Neural cell (in vitro differentiated cells): ENCODE measurements at regions not wholly inside any gene's neighbourhood (a gene's known extent, or its start where the extent isn't known, plus 50 kb on each side); places are given as distances from the start of the nearest gene placed in this dataset.

ENCODE experiments used
- H2AFZ ChIP-seq: fragments of 200-600, 300-800 bp; sonication (generic), shearing (Covaris generic); 2 replicates; pipeline ENCODE4 v1.6.0; 2014; ENCODE audit warnings: low read depth, mild to moderate bottlenecking, antibody characterized with exemption, low read length, moderate library complexity
- H3F3A ChIP-seq: fragments of 200-600 bp; shearing (Covaris generic); 2 replicates; pipeline ENCODE4 v1.6.1; 2016; ENCODE audit warnings: mild to moderate bottlenecking, moderate library complexity, mixed read lengths, antibody characterized with exemption, low read length; ENCODE audit not compliant: insufficient read depth, poor library complexity, severe bottlenecking
- H3K27ac ChIP-seq: fragments of 200-600, 300-800 bp; sonication (generic), shearing (Covaris generic); 2 replicates; pipeline ENCODE4 v1.5.1; 2014; ENCODE audit warnings: mild to moderate bottlenecking, low read length, moderate library complexity
- H3K27me3 ChIP-seq: fragments of 300-800, 200-600 bp; sonication (generic), shearing (Covaris generic); 2 replicates; pipeline ENCODE4 v1.6.0; 2014; ENCODE audit warnings: mild to moderate bottlenecking, low read depth, low read length, moderate library complexity; ENCODE audit not compliant: insufficient read depth
- H3K36me3 ChIP-seq: fragments of 300-800, 200-600 bp; sonication (generic), shearing (Covaris generic); 2 replicates; pipeline ENCODE4 v1.5.1; 2014; ENCODE audit warnings: mild to moderate bottlenecking, antibody characterized with exemption, low read length, moderate library complexity; ENCODE audit not compliant: insufficient read depth
- H3K4me2 ChIP-seq: fragments of 300-800, 200-600 bp; sonication (generic), shearing (Covaris generic); 2 replicates; pipeline ENCODE4 v1.6.0; 2014; ENCODE audit warnings: mild to moderate bottlenecking, low read length
- H3K4me3 ChIP-seq: fragments of 300-800, 200-600 bp; sonication (generic), shearing (Covaris generic); 2 replicates; pipeline ENCODE4 v1.5.1; 2014; ENCODE audit warnings: mild to moderate bottlenecking, low read length, moderate library complexity
- H3K79me2 ChIP-seq: fragments of 200-600 bp; shearing (Covaris generic); replicated peaks from 2 replicates; pipeline ENCODE4 v1.6.0; 2014; ENCODE audit warnings: mild to moderate bottlenecking, low read length, moderate library complexity; ENCODE audit not compliant: insufficient read depth
- H3K9ac ChIP-seq: fragments of 300-800, 200-600 bp; sonication (generic), shearing (Covaris generic); 2 replicates; pipeline ENCODE4 v1.6.1; 2016; ENCODE audit warnings: mild to moderate bottlenecking, low read length, mixed read lengths
- H3K9me2 ChIP-seq: fragments of 200-600 bp; shearing (Covaris generic); 2 replicates; pipeline ENCODE4 v1.6.1; 2016; ENCODE audit warnings: mild to moderate bottlenecking, low read length, mixed read lengths; ENCODE audit not compliant: insufficient read depth
- H3K9me3 ChIP-seq: fragments of 200-600, 300-800 bp; sonication (generic), shearing (Covaris generic); 2 replicates; pipeline ENCODE4 v1.6.1; 2016; ENCODE audit warnings: mild to moderate bottlenecking, mixed run types, low read length, moderate library complexity, mixed read lengths
- H4K20me1 ChIP-seq: fragments of 200-600 bp; shearing (Covaris generic); 2 replicates; pipeline ENCODE4 v1.6.1; 2016; ENCODE audit warnings: mild to moderate bottlenecking, mixed run types; ENCODE audit not compliant: insufficient read depth
- CTCF ChIP-seq: fragments of 450-650 bp; IDR thresholded peaks from 2 replicates; pipeline ENCODE4 v1.5.1; 2014; ENCODE audit warnings: antibody characterized with exemption, mild to moderate bottlenecking, moderate library complexity; ENCODE audit not compliant: poor library complexity, severe bottlenecking
- EP300 ChIP-seq: fragments of 450-650 bp; conservative IDR thresholded peaks from 2 replicates; pipeline ENCODE4 v1.6.1; 2014; ENCODE audit warnings: antibody characterized with exemption, mild to moderate bottlenecking, moderate library complexity; ENCODE audit not compliant: poor library complexity, severe bottlenecking
- EZH2 ChIP-seq: fragments of 200-600, 300-800 bp; shearing (Covaris generic), sonication (generic); IDR thresholded peaks from 2 replicates; pipeline ENCODE4 v1.6.1; 2014; ENCODE audit warnings: antibody characterized with exemption, low read length, borderline replicate concordance, mild to moderate bottlenecking; ENCODE audit not compliant: insufficient read depth, poor library complexity, severe bottlenecking
- MXI1 ChIP-seq: fragments of 450-650 bp; conservative IDR thresholded peaks from 2 replicates; pipeline ENCODE4 v1.6.1; 2014; ENCODE audit warnings: antibody characterized with exemption, mild to moderate bottlenecking; ENCODE audit not compliant: poor library complexity, severe bottlenecking
- POLR2AphosphoS5 ChIP-seq: IDR thresholded peaks from 2 replicates; pipeline ENCODE4 v1.6.1; 2012
- RAD21 ChIP-seq: fragments of 450-650 bp; conservative IDR thresholded peaks from 2 replicates; pipeline ENCODE4 v1.6.1; 2014; ENCODE audit warnings: antibody characterized with exemption, mild to moderate bottlenecking, moderate library complexity
- REST ChIP-seq: IDR thresholded peaks from 2 replicates; pipeline ENCODE4 v1.6.1; 2012; ENCODE audit warnings: borderline replicate concordance
- SMC3 ChIP-seq: fragments of 450-650 bp; conservative IDR thresholded peaks from 2 replicates; pipeline ENCODE4 v1.6.1; 2014; ENCODE audit warnings: antibody characterized with exemption, mild to moderate bottlenecking, moderate library complexity; ENCODE audit not compliant: poor library complexity
- TAF1 ChIP-seq: IDR thresholded peaks from 2 replicates; pipeline ENCODE4 v1.6.1; 2012; ENCODE audit warnings: low read depth

- H3K27me3 ChIP-seq, result no peaks in the 10 kb centered on the region
- H3K9me3 ChIP-seq, result no peaks in the 10 kb centered on the region
- H3K27ac ChIP-seq, result no peak overlapping the region
- no peak overlapping the region for H3K4me3 ChIP-seq
- no peak overlapping the region for H2AFZ ChIP-seq
- no peaks in the 10 kb centered on the region for H3K36me3 ChIP-seq
- H3K9ac ChIP-seq, result no peak overlapping the region
- no peaks in the 10 kb centered on the region for H3K79me2 ChIP-seq
- H3F3A ChIP-seq, result no peaks in the 10 kb centered on the region
- H3K9me2 ChIP-seq, result no peaks in the 10 kb centered on the region
- TF ChIP-seq REST, result no peak
- no peak for TF ChIP-seq TAF1
- no peak for TF ChIP-seq RAD21
- H3K4me2 ChIP-seq, result no peak overlapping the region
- H4K20me1 ChIP-seq, result no peaks in the 10 kb centered on the region
Observed at GRCh38 chr6:8276148-8276547, 159.2 kb downstream of the SLC35B3 start.

- H3K79me2 ChIP-seq, result no peaks in the 10 kb centered on the region
- no peak overlapping the region for H3K4me3 ChIP-seq
- no peaks in the 10 kb centered on the region for H3K9me3 ChIP-seq
- H3K36me3 ChIP-seq, result no peaks in the 10 kb centered on the region
- H3K27ac ChIP-seq, result no peak overlapping the region
- no peaks in the 10 kb centered on the region for H3K9me2 ChIP-seq
- H3K9ac ChIP-seq, result no peak overlapping the region
- H4K20me1 ChIP-seq, result no peaks in the 10 kb centered on the region
- H3K4me2 ChIP-seq, result no peak overlapping the region
- H3F3A ChIP-seq, result no peaks in the 10 kb centered on the region
- H3K27me3 ChIP-seq, result no peaks in the 10 kb centered on the region
- no peak for TF ChIP-seq MXI1
- TF ChIP-seq SMC3, result no peak
- TF ChIP-seq CTCF, result no peak
- TF ChIP-seq EZH2, result no peak
- TF ChIP-seq TAF1, result no peak
- TF ChIP-seq RAD21, result no peak
- no peak for TF ChIP-seq POLR2AphosphoS5
- TF ChIP-seq EP300, result no peak
- TF ChIP-seq REST, result no peak
- H2AFZ ChIP-seq, result no peak overlapping the region
Observed at GRCh38 chr6:8275667-8276066, 159.7 kb downstream of the SLC35B3 start.
